PC-3 (cell line): ENCODE measurements at regions not wholly inside any gene's neighbourhood (a gene's known extent, or its start where the extent isn't known, plus 50 kb on each side); places are given as distances from the start of the nearest gene placed in this dataset.

Experiments
- ATAC-seq: fragments of 200-7000 bp; cut with Tn5 transposase; 2 replicates; pipeline ENCODE4 v1.9.1; 2020; ENCODE audit warnings: mild to moderate bottlenecking, moderate library complexity
- BruUV-seq: library from RNA; stranded (reverse); fragments of 400-500 nt; replicated peaks from 2 replicates; lab custom pipeline; 2021; lab: Mats Ljungman, UMichigan
- CTCF ChIA-PET: fragments of 300-600 bp; sonication (Branson Sonifier 250); formaldehyde crosslinking; loops from one replicate; lab custom pipeline; 2022; ENCODE audit warnings: antibody characterized with exemption; lab: Charles Lee
- POLR2A ChIA-PET: fragments of 300-600 bp; sonication (Branson Sonifier 250); formaldehyde crosslinking; loops from one replicate; lab custom pipeline; 2022; ENCODE audit warnings: antibody characterized with exemption; ENCODE audit not compliant: unreplicated experiment; lab: Charles Lee
- DNase-seq: peaks from one replicate; pipeline ENCODE4 v3.0.0-alpha.2; 2015
- H2AFZ ChIP-seq: fragments of 300-600 bp; sonication (generic); 2 replicates; pipeline ENCODE4 v1.6.0; 2016; ENCODE audit warnings: antibody characterized with exemption, low read length
- H3F3A ChIP-seq: fragments of 300-600 bp; sonication (generic); one replicate; pipeline ENCODE4 v1.6.0; 2017; ENCODE audit warnings: antibody characterized with exemption, low read length, control low read depth, mild to moderate bottlenecking; ENCODE audit not compliant: unreplicated experiment
- H3K27ac ChIP-seq: fragments of 300-600 bp; sonication (generic); 2 replicates; pipeline ENCODE4 v1.5.1; 2016; ENCODE audit warnings: mild to moderate bottlenecking, low read length
- H3K27me3 ChIP-seq: fragments of 300-600 bp; sonication (generic); 2 replicates; pipeline ENCODE4 v1.6.1; 2016; ENCODE audit warnings: low read length, mixed read lengths
- H3K36me3 ChIP-seq: fragments of 300-600 bp; sonication (generic); 2 replicates; pipeline ENCODE4 v1.6.1; 2016; ENCODE audit warnings: low read depth, mixed run types, low read length, mixed read lengths
- H3K4me1 ChIP-seq: fragments of 300-600 bp; sonication (generic); 2 replicates; pipeline ENCODE4 v1.5.1; 2016; ENCODE audit warnings: low read length; ENCODE audit not compliant: insufficient read depth
- H3K4me2 ChIP-seq: fragments of 300-600 bp; sonication (generic); 2 replicates; pipeline ENCODE4 v1.6.0; 2016; ENCODE audit warnings: low read length
- H3K4me3 ChIP-seq: fragments of 300-600 bp; sonication (generic); 2 replicates; pipeline ENCODE4 v1.5.1; 2016; ENCODE audit warnings: mild to moderate bottlenecking, low read length, mixed read lengths
- H3K79me2 ChIP-seq: fragments of 300-600 bp; sonication (generic); 2 replicates; pipeline ENCODE4 v1.6.1; 2017; ENCODE audit warnings: low read length, mixed read lengths
- H3K9ac ChIP-seq: fragments of 300-600 bp; sonication (generic); 2 replicates; pipeline ENCODE4 v1.6.0; 2016; ENCODE audit warnings: mild to moderate bottlenecking, low read length
- H3K9me2 ChIP-seq: fragments of 300-600 bp; sonication (generic); replicated peaks from 2 replicates; pipeline ENCODE4 v1.6.1; 2016; ENCODE audit warnings: mixed run types, low read length, mixed read lengths
- H3K9me3 ChIP-seq: fragments of 300-600 bp; sonication (generic); 2 replicates; pipeline ENCODE4 v1.6.1; 2016; ENCODE audit warnings: low read length, mixed read lengths
- H4K20me1 ChIP-seq: fragments of 300-600 bp; sonication (generic); 2 replicates; pipeline ENCODE4 v1.6.1; 2016; ENCODE audit warnings: low read length, mixed read lengths
- EZH2 ChIP-seq: fragments of 300-600 bp; sonication (generic); IDR thresholded peaks from one replicate; pipeline ENCODE4 v1.6.1; 2017; ENCODE audit warnings: antibody characterized with exemption, mild to moderate bottlenecking, low read length; ENCODE audit not compliant: unreplicated experiment
- EZH2phosphoT487 ChIP-seq: fragments of 300-600 bp; sonication (generic); IDR thresholded peaks from 2 replicates; pipeline ENCODE4 v1.6.1; 2018; ENCODE audit warnings: mild to moderate bottlenecking, antibody characterized with exemption, low read length, borderline replicate concordance
- intact Hi-C: fragments of 100-400 bp; cut with micrococcal nuclease; formaldehyde crosslinking; loops from 2 replicates; pipeline ENCODE4 v1.9.0; 2023
- TF ChIP-seq, protein P1 (sequence below): fragments of 300-600 bp; sonication (generic); conservative IDR thresholded peaks from 2 replicates; pipeline ENCODE4 v1.5.1; 2017; ENCODE audit warnings: antibody characterized with exemption, low read depth, mild to moderate bottlenecking, low read length

- DNase-seq (no peak), ATAC-seq (no peak)
- Histone ChIP-seq H3K27ac (no peak overlapping the region), H3K79me2 (no peaks in the 10 kb centered on the region), H3K9me3 (no peaks in the 10 kb centered on the region), H2AFZ (no peak overlapping the region), H3K36me3 (no peaks in the 10 kb centered on the region), H3K4me3 (no peak overlapping the region), H3K4me1 (no peaks in the 10 kb centered on the region), H4K20me1 (no peaks in the 10 kb centered on the region), H3K4me2 (no peak overlapping the region), H3K27me3 (no peaks in the 10 kb centered on the region), H3F3A (no peaks in the 10 kb centered on the region), H3K9me2 (no peaks in the 10 kb centered on the region), H3K9ac (no peak overlapping the region)
- TF ChIP-seq EZH2 (no peak), EZH2phosphoT487 (no peak)
- TF ChIP-seq, protein P1, sequence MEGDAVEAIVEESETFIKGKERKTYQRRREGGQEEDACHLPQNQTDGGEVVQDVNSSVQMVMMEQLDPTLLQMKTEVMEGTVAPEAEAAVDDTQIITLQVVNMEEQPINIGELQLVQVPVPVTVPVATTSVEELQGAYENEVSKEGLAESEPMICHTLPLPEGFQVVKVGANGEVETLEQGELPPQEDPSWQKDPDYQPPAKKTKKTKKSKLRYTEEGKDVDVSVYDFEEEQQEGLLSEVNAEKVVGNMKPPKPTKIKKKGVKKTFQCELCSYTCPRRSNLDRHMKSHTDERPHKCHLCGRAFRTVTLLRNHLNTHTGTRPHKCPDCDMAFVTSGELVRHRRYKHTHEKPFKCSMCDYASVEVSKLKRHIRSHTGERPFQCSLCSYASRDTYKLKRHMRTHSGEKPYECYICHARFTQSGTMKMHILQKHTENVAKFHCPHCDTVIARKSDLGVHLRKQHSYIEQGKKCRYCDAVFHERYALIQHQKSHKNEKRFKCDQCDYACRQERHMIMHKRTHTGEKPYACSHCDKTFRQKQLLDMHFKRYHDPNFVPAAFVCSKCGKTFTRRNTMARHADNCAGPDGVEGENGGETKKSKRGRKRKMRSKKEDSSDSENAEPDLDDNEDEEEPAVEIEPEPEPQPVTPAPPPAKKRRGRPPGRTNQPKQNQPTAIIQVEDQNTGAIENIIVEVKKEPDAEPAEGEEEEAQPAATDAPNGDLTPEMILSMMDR, result no peak
- POLR2A ChIA-PET, result no interaction called here
- no TSS peak for BruUV-seq
- CTCF ChIA-PET, result no interaction called here
- intact Hi-C loops, result no loop called here
These were observed 93.2 kb upstream of the AKIRIN2 start for GRCh38 chr6:87794922-87795885.

GRCh38 chr6:87793315-87793714, 91.3 kb upstream of the AKIRIN2 start:
- H3K79me2 ChIP-seq, result no peaks in the 10 kb centered on the region
- H2AFZ ChIP-seq, result no peak overlapping the region
- no peaks in the 10 kb centered on the region for H4K20me1 ChIP-seq
- H3K4me1 ChIP-seq, result peaks cover 19% of the 10 kb centered on the region
- no peak overlapping the region for H3K4me3 ChIP-seq
- intact Hi-C loops, result no loop called here
- H3K27me3 ChIP-seq, result no peaks in the 10 kb centered on the region
- H3F3A ChIP-seq, result no peaks in the 10 kb centered on the region
- no peak overlapping the region for H3K9ac ChIP-seq
- no peaks in the 10 kb centered on the region for H3K9me2 ChIP-seq
- H3K4me2 ChIP-seq, result no peak overlapping the region
- POLR2A ChIA-PET, result no interaction called here
- no peak overlapping the region for H3K27ac ChIP-seq
- no peaks in the 10 kb centered on the region for H3K36me3 ChIP-seq
- BruUV-seq, result no TSS peak
- no peak for ATAC-seq
- H3K9me3 ChIP-seq, result no peaks in the 10 kb centered on the region
- CTCF ChIA-PET, result no interaction called here
- no peak for TF ChIP-seq EZH2phosphoT487
- no peak for DNase-seq

GRCh38 chr6:87791982-87792381, 89.9 kb upstream of the AKIRIN2 start:
- intact Hi-C loops, result no loop called here
- H3K27ac ChIP-seq, result no peak overlapping the region
- CTCF ChIA-PET, result no interaction called here

More at GRCh38 chr6:87791982-87792381, 89.9 kb upstream of the AKIRIN2 start:
- no peaks in the 10 kb centered on the region for H3F3A ChIP-seq
- no peak overlapping the region for H2AFZ ChIP-seq
- no peaks in the 10 kb centered on the region for H3K79me2 ChIP-seq
- H3K36me3 ChIP-seq, result no peaks in the 10 kb centered on the region
- H3K9me2 ChIP-seq, result no peaks in the 10 kb centered on the region
- POLR2A ChIA-PET, result no interaction called here
- no TSS peak for BruUV-seq
- no peak overlapping the region for H3K9ac ChIP-seq
- no peak overlapping the region for H3K4me3 ChIP-seq
- ATAC-seq, result no peak
- H4K20me1 ChIP-seq, result no peaks in the 10 kb centered on the region
- no peak for TF ChIP-seq EZH2
- no peak for TF ChIP-seq EZH2phosphoT487
- TF ChIP-seq, protein P1, result no peak
- no peaks in the 10 kb centered on the region for H3K9me3 ChIP-seq
- H3K4me1 ChIP-seq, result peaks cover 19% of the 10 kb centered on the region
- no peak for DNase-seq
- H3K4me2 ChIP-seq, result no peak overlapping the region
- H3K27me3 ChIP-seq, result no peaks in the 10 kb centered on the region
